HG02623 (cell line): ENCODE measurements at regions not wholly inside any gene's neighbourhood (a gene's known extent, or its start where the extent isn't known, plus 50 kb on each side); places are given as distances from the start of the nearest gene placed in this dataset.

Source experiments
- ATAC-seq: cut with Tn5 transposase; IDR thresholded peaks from one replicate; pipeline ENCODE4 v1.9.1; 2021; ENCODE audit warnings: moderate library complexity; ENCODE audit not compliant: unreplicated experiment

DNA sequence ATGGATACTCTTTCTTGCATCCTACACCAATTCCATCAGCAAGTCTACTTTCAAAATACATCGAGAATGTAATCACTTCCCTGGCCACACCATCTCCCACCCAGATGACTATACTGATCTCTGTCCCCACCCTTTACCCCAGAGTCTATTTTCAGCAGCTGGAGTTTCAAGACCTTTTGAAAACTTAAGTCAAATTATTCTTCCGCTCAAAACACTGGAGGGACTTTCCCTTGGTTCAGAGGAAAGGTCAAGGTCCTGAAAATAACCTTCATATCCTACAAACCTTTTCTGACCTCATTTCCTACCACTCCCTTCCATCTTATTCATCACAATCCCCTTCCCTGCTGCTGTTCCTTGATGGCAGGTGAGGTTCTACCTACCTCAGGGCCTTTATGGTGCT lies 58.8 kb upstream of the LYPD6 start:
- peak; percentile 76 for ATAC-seq

DNA sequence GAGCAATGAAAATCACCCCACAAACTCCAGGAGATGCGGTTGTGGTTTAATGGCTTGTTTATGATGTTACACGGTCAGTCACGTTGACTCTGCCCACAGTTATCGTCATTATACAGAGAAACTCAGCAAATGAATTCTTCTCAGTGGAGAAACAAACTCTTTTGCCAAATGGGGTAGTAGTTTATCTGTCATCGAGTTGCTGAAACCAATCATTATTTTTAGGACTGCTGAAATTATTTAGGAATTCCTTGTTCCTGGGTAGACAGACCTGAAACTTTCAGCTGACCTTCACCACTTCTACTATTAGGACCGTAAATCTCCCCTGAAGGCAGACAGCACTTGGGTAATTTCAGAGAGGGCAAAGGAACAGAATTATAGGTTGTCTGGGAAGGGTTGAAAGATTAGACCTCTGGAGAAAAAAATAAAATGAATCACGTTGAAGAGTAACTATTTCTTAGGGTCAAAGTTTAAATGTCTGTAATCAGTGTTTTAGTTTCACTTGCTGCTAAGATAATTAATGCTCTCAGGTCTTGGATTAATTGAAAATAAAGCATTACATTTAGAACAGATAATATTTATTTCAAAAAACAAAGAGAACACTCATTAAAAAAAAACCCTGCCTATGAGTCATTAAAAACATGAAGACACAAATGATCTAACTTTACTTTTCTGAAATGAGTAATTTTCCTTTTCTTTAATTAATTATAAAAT lies 52.1 kb upstream of the LYPD6 start:
- ATAC-seq = no peak

DNA sequence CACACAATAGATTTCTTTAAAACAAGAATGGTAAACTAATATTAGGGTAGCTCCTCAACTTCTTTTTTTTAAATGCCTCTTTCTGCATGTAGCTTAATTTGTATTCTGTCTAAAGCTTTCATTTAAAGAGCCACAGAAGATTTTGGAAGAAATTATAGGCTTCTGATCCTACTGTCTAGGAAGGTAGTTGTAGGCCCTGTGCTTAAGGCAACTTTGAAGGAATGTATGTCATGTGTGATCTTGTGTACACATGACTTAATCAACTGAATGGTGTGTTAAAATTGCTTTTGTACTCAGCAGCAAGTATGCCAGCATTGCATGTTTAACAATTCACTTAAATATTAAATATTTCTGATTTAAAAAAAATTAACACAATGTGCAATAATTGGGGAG lies 51.5 kb upstream of the LYPD6 start:
- ATAC-seq = no peak
